ENCODE measurements at regions not wholly inside any gene's neighbourhood (a gene's known extent, or its start where the extent isn't known, plus 50 kb on each side); places are given as distances from the start of the nearest gene placed in this dataset.

GRCh38 chr9:29778281-29778849 is 2205.1 kb upstream of the C9orf72 start:
- Mint-ChIP-seq H3K4me1 (no peaks in the 10 kb centered on the region), H3K4me3 (no peak overlapping the region), H3K9me3 (peaks cover 0 to 15% (median 0%) of the 10 kb centered on the region in 3 donors), H3K36me3 (no peaks in the 10 kb centered on the region), H3K27ac (no peak overlapping the region), H3K27me3 (no peaks in the 10 kb centered on the region)

GRCh38 chr9:29793970-29794369 is 2220.7 kb upstream of the C9orf72 start:
- H3K9me3 Mint-ChIP-seq = peaks cover 0 to 7% (median 2%) of the 10 kb centered on the region in 3 donors
- no peaks in the 10 kb centered on the region for H3K27me3 Mint-ChIP-seq
- H3K4me1 Mint-ChIP-seq = no peaks in the 10 kb centered on the region
- H3K36me3 Mint-ChIP-seq = no peaks in the 10 kb centered on the region
- no peak overlapping the region for H3K4me3 Mint-ChIP-seq
- H3K27ac Mint-ChIP-seq = no peak overlapping the region

- Mint-ChIP-seq H3K27me3 (no peaks in the 10 kb centered on the region), H3K4me1 (no peaks in the 10 kb centered on the region), H3K4me3 (no peak overlapping the region), H3K27ac (no peak overlapping the region), H3K36me3 (no peaks in the 10 kb centered on the region), H3K9me3 (peaks cover 0 to 7% (median 2%) of the 10 kb centered on the region in 3 donors)
Observed at GRCh38 chr9:29796291-29796952, 2223.1 kb upstream of the C9orf72 start.

GRCh38 chr9:29798599-29798998 is 2225.3 kb upstream of the C9orf72 start:
- Mint-ChIP-seq H3K27ac (no peak overlapping the region), H3K36me3 (no peaks in the 10 kb centered on the region), H3K4me3 (no peak overlapping the region), H3K4me1 (no peaks in the 10 kb centered on the region), H3K27me3 (no peaks in the 10 kb centered on the region), H3K9me3 (peaks cover 2 to 7% (median 4%) of the 10 kb centered on the region in 3 donors)

- Mint-ChIP-seq H3K9me3 (peaks cover 2 to 4% (median 3%) of the 10 kb centered on the region in 3 donors), H3K4me1 (no peaks in the 10 kb centered on the region), H3K27me3 (no peaks in the 10 kb centered on the region), H3K27ac (no peak overlapping the region), H3K36me3 (no peaks in the 10 kb centered on the region), H3K4me3 (no peak overlapping the region)
Observed at GRCh38 chr9:29799227-29799626, 2225.9 kb upstream of the C9orf72 start.

- no peaks in the 10 kb centered on the region for H3K36me3 Mint-ChIP-seq
- peaks cover 0 to 4% (median 2%) of the 10 kb centered on the region in 3 donors for H3K9me3 Mint-ChIP-seq
- H3K4me3 Mint-ChIP-seq = no peak overlapping the region
- H3K27ac Mint-ChIP-seq = no peak overlapping the region
- H3K27me3 Mint-ChIP-seq = no peaks in the 10 kb centered on the region
- H3K4me1 Mint-ChIP-seq = no peaks in the 10 kb centered on the region
Observed at GRCh38 chr9:29800821-29801220, 2227.5 kb upstream of the C9orf72 start.

GRCh38 chr9:29802454-29802853 is 2229.2 kb upstream of the C9orf72 start:
- Mint-ChIP-seq H3K4me1 (no peaks in the 10 kb centered on the region), H3K9me3 (peaks cover 0 to 4% (median 0%) of the 10 kb centered on the region in 3 donors), H3K36me3 (no peaks in the 10 kb centered on the region), H3K27me3 (no peaks in the 10 kb centered on the region), H3K4me3 (no peak overlapping the region), H3K27ac (no peak overlapping the region)

GRCh38 chr9:29806937-29807618 is 2233.8 kb upstream of the C9orf72 start:
- Mint-ChIP-seq H3K27me3 (no peaks in the 10 kb centered on the region), H3K27ac (no peak overlapping the region), H3K4me1 (no peaks in the 10 kb centered on the region), H3K36me3 (peaks cover 1% of the 10 kb centered on the region), H3K4me3 (no peak overlapping the region), H3K9me3 (peaks cover 2 to 12% (median 5%) of the 10 kb centered on the region in 3 donors)

- H3K27me3 Mint-ChIP-seq = no peaks in the 10 kb centered on the region
- no peak overlapping the region for H3K27ac Mint-ChIP-seq
- H3K36me3 Mint-ChIP-seq = no peaks in the 10 kb centered on the region
- H3K9me3 Mint-ChIP-seq = peaks cover 8 to 20% (median 11%) of the 10 kb centered on the region in 3 donors
- H3K4me3 Mint-ChIP-seq = no peak overlapping the region
- no peaks in the 10 kb centered on the region for H3K4me1 Mint-ChIP-seq
Observed at GRCh38 chr9:29816954-29817703, 2243.8 kb upstream of the C9orf72 start.

GRCh38 chr9:29822458-29822857 is 2249.2 kb upstream of the C9orf72 start:
- no peaks in the 10 kb centered on the region for H3K27me3 Mint-ChIP-seq
- no peaks in the 10 kb centered on the region for H3K36me3 Mint-ChIP-seq
- no peak overlapping the region for H3K27ac Mint-ChIP-seq
- peaks cover 6 to 36% (median 14%) of the 10 kb centered on the region in 3 donors for H3K9me3 Mint-ChIP-seq
- no peaks in the 10 kb centered on the region for H3K4me1 Mint-ChIP-seq
- H3K4me3 Mint-ChIP-seq = no peak overlapping the region

- no peak overlapping the region for H3K4me3 Mint-ChIP-seq
- H3K27ac Mint-ChIP-seq = no peak overlapping the region
- peaks cover 2 to 25% (median 5%) of the 10 kb centered on the region in 3 donors for H3K9me3 Mint-ChIP-seq
- H3K4me1 Mint-ChIP-seq = no peaks in the 10 kb centered on the region
- no peaks in the 10 kb centered on the region for H3K27me3 Mint-ChIP-seq
- no peaks in the 10 kb centered on the region for H3K36me3 Mint-ChIP-seq
Observed at GRCh38 chr9:29826421-29826820, 2253.1 kb upstream of the C9orf72 start.

GRCh38 chr9:29830821-29831220 is 2257.5 kb upstream of the C9orf72 start:
- Mint-ChIP-seq H3K4me1 (no peaks in the 10 kb centered on the region), H3K27ac (no peak overlapping the region), H3K9me3 (peaks cover 5 to 13% (median 5%) of the 10 kb centered on the region in 3 donors), H3K36me3 (no peaks in the 10 kb centered on the region), H3K4me3 (no peak overlapping the region), H3K27me3 (no peaks in the 10 kb centered on the region)

GRCh38 chr9:29838491-29839020 is 2265.3 kb upstream of the C9orf72 start:
- Mint-ChIP-seq H3K27ac (no peak overlapping the region), H3K36me3 (no peaks in the 10 kb centered on the region), H3K4me1 (no peaks in the 10 kb centered on the region), H3K4me3 (no peak overlapping the region), H3K27me3 (no peaks in the 10 kb centered on the region), H3K9me3 (peaks cover 3 to 4% (median 3%) of the 10 kb centered on the region in 3 donors)

GRCh38 chr9:29844251-29844650 is 2271.0 kb upstream of the C9orf72 start:
- Mint-ChIP-seq H3K9me3 (peaks cover 0 to 2% (median 0%) of the 10 kb centered on the region in 3 donors), H3K27me3 (no peaks in the 10 kb centered on the region), H3K27ac (no peak overlapping the region), H3K36me3 (no peaks in the 10 kb centered on the region), H3K4me1 (no peaks in the 10 kb centered on the region), H3K4me3 (no peak overlapping the region)

GRCh38 chr9:29850664-29851063 is 2277.4 kb upstream of the C9orf72 start:
- Mint-ChIP-seq H3K36me3 (no peaks in the 10 kb centered on the region), H3K4me3 (no peak overlapping the region), H3K4me1 (no peaks in the 10 kb centered on the region), H3K9me3 (peaks cover 0 to 2% (median 0%) of the 10 kb centered on the region in 3 donors), H3K27me3 (no peaks in the 10 kb centered on the region), H3K27ac (no peak overlapping the region)

All from IgD-negative memory B cell (primary cell).